HepG2 (cell line): ENCODE measurements at regions not wholly inside any gene's neighbourhood (a gene's known extent, or its start where the extent isn't known, plus 50 kb on each side); places are given as distances from the start of the nearest gene placed in this dataset.

Source experiments
- ATAC-seq: fragments of 200-7000 bp; cut with Tn5 transposase; 3 replicates; pipeline ENCODE4 v1.9.1; 2020; ENCODE audit warnings: mild to moderate bottlenecking, moderate library complexity
- BruUV-seq: library from RNA; stranded (reverse); fragments of 400-500 nt; replicated peaks from 2 replicates; lab custom pipeline; 2021; lab: Mats Ljungman, UMichigan
- CTCF ChIA-PET: fragments of 300-600 bp; formaldehyde crosslinking; extraction: SDS; loops from one replicate; lab custom pipeline; 2021; ENCODE audit warnings: low total read pairs, inconsistent platforms, low intra/inter-chr PET ratio; lab: Yijun Ruan, JAX
- POLR2A ChIA-PET: fragments of 350-600 bp; sonication (Branson Sonifier 250); formaldehyde crosslinking; loops from one replicate; lab custom pipeline; 2020; ENCODE audit warnings: antibody characterized with exemption, inconsistent platforms; lab: Yijun Ruan, JAX
- DNase-seq: peaks from one replicate; pipeline ENCODE4 v3.0.0-alpha.2; 2015; ENCODE audit warnings: low spot score
- FAIRE-seq: peaks from 3 replicates; lab custom pipeline; 2011; peaks lifted over from hg19 to GRCh38; lab: Jason Lieb, UNC
- H2AFZ ChIP-seq: one replicate; pipeline ENCODE4 v1.6.1; 2011; ENCODE audit warnings: low read length, inconsistent platforms
- H3K27ac ChIP-seq: fragments of 300-600 bp; 3 replicates; pipeline ENCODE4 v1.8.0; 2011; ENCODE audit warnings: mixed run types, mild to moderate bottlenecking, mixed read lengths, low read length, inconsistent platforms; ENCODE audit not compliant: insufficient read depth; ENCODE audit errors: extremely low read length
- H3K27me3 ChIP-seq, 2 experiments: fragments of 200-600 bp in 1 of 2; 2 replicates in 1 of 2; 3 replicates in 1 of 2; pipeline versions ENCODE4 v1.6.0 to v1.8.0; 2011; ENCODE audit warnings: low read length in 2 of 2, mild to moderate bottlenecking in 2 of 2, moderate library complexity in 2 of 2, inconsistent platforms in 1 of 2; ENCODE audit not compliant: insufficient read depth in 2 of 2, control insufficient read depth in 1 of 2
- H3K36me3 ChIP-seq, 2 experiments: fragments of 200-600 bp in 1 of 2; replicated peaks in 1 of 2; 2 replicates in 1 of 2; 3 replicates in 1 of 2; pipeline versions ENCODE4 v1.5.1 to v1.8.0; 2011; ENCODE audit warnings: low read length in 2 of 2, inconsistent platforms in 1 of 2; ENCODE audit not compliant: insufficient read depth in 2 of 2, control insufficient read depth in 1 of 2
- H3K4me1 ChIP-seq: 2 replicates; pipeline ENCODE4 v1.5.1; 2012; ENCODE audit warnings: low read length, inconsistent platforms; ENCODE audit not compliant: insufficient read depth
- H3K4me2 ChIP-seq: 2 replicates; pipeline ENCODE4 v1.6.0; 2011; ENCODE audit warnings: low read depth, low read length, inconsistent platforms
- H3K4me3 ChIP-seq, 3 experiments: fragments of 200-600 bp in 1 of 3; sonication (generic), shearing (Covaris generic) in 1 of 3; replicated peaks in 1 of 3; 2 replicates each; pipeline ENCODE4 v1.5.1; 2011 to 2016; ENCODE audit warnings: low read length in 3 of 3, inconsistent platforms in 2 of 3, low read depth in 2 of 3, mild to moderate bottlenecking in 2 of 3, control low read depth in 1 of 3, mixed read lengths in 1 of 3; ENCODE audit not compliant: insufficient read depth in 1 of 3
- H3K79me2 ChIP-seq: one replicate; pipeline ENCODE4 v1.6.1; 2011; ENCODE audit warnings: low read length, inconsistent platforms; ENCODE audit not compliant: insufficient read depth
- H3K9ac ChIP-seq: 2 replicates; pipeline ENCODE4 v1.6.0; 2011; ENCODE audit warnings: mild to moderate bottlenecking, low read depth, low read length, inconsistent platforms; ENCODE audit not compliant: insufficient read depth
- H3K9me3 ChIP-seq: 2 replicates; pipeline ENCODE4 v1.5.1; 2012; ENCODE audit warnings: mild to moderate bottlenecking, low read length
- H4K20me1 ChIP-seq: 2 replicates; pipeline ENCODE4 v1.6.0; 2011; ENCODE audit warnings: inconsistent platforms, mild to moderate bottlenecking, low read length, moderate library complexity; ENCODE audit not compliant: insufficient read depth
- ARHGAP35 ChIP-seq: sonication (generic); formaldehyde crosslinking; IDR thresholded peaks from 2 replicates; pipeline ENCODE4 v1.9.0; 2022; ENCODE audit warnings: mild to moderate bottlenecking, inconsistent platforms, moderate library complexity, missing genetic modification reagents, borderline replicate concordance
- ATF1 ChIP-seq: IDR thresholded peaks from 2 replicates; pipeline ENCODE4 v1.6.1; 2016; ENCODE audit warnings: mild to moderate bottlenecking, control low read depth
- ATF7 ChIP-seq, 2 experiments: fragments of 450-650 bp in 1 of 2; sonication (generic) in 1 of 2; formaldehyde crosslinking in 1 of 2; IDR thresholded peaks; 2 replicates each; pipeline versions ENCODE4 v1.4.0 to v1.6.1; 2016 to 2020; ENCODE audit warnings: antibody characterized with exemption in 1 of 2, mild to moderate bottlenecking in 1 of 2, missing genetic modification reagents in 1 of 2
- BCL6 ChIP-seq: IDR thresholded peaks from 2 replicates; pipeline ENCODE4 v1.6.1; 2016; ENCODE audit warnings: missing genetic modification reagents, missing compliant biosample characterization
- CEBPB ChIP-seq: IDR thresholded peaks from 2 replicates; pipeline ENCODE4 v1.6.1; 2011; ENCODE audit warnings: low read depth, low read length, improper control_type of control experiment, borderline replicate concordance
- CREB1 ChIP-seq, 2 experiments: fragments of 450-650 bp in 1 of 2; IDR thresholded peaks; 2 replicates each; pipeline ENCODE4 v1.6.1; 2016 to 2017; ENCODE audit warnings: control low read depth in 1 of 2, mild to moderate bottlenecking in 1 of 2, missing compliant biosample characterization in 1 of 2, missing genetic modification characterization in 1 of 2
- EZH2 ChIP-seq: conservative IDR thresholded peaks from 2 replicates; pipeline ENCODE4 v1.6.1; 2012; ENCODE audit warnings: mild to moderate bottlenecking, low read depth, low read length, moderate library complexity
- JUNB ChIP-seq: sonication (generic); formaldehyde crosslinking; IDR thresholded peaks from 2 replicates; pipeline ENCODE4 v1.8.0; 2022; ENCODE audit warnings: missing genetic modification reagents, mild to moderate bottlenecking, borderline replicate concordance
- PAX8 ChIP-seq: sonication (generic); formaldehyde crosslinking; IDR thresholded peaks from 2 replicates; pipeline ENCODE4 v1.8.0; 2022; ENCODE audit warnings: mild to moderate bottlenecking, missing genetic modification reagents, borderline replicate concordance
- SCMH1 ChIP-seq: sonication (generic); formaldehyde crosslinking; IDR thresholded peaks from 2 replicates; pipeline ENCODE4 v1.9.0; 2021; ENCODE audit warnings: missing genetic modification reagents, mild to moderate bottlenecking, borderline replicate concordance
- SKI ChIP-seq: fragments of 450-650 bp; IDR thresholded peaks from one replicate; pipeline ENCODE4 v1.6.1; 2018; ENCODE audit warnings: mild to moderate bottlenecking; ENCODE audit not compliant: partially characterized antibody
- ZBTB7A ChIP-seq: sonication (generic); formaldehyde crosslinking; IDR thresholded peaks from 2 replicates; pipeline ENCODE4 v1.8.0; 2022; ENCODE audit warnings: mild to moderate bottlenecking, missing genetic modification reagents
- ZFP41 ChIP-seq: sonication (generic); formaldehyde crosslinking; IDR thresholded peaks from 2 replicates; pipeline ENCODE4 v1.4.0; 2020; ENCODE audit warnings: mild to moderate bottlenecking, missing genetic modification reagents, borderline replicate concordance
- ZNF468 ChIP-seq: sonication (generic); formaldehyde crosslinking; IDR thresholded peaks from 2 replicates; pipeline ENCODE4 v1.8.0; 2022; ENCODE audit warnings: mild to moderate bottlenecking, moderate library complexity, missing genetic modification reagents
- ZNF629 ChIP-seq: sonication (generic); formaldehyde crosslinking; conservative IDR thresholded peaks from 2 replicates; pipeline ENCODE4 v1.5.0; 2020; ENCODE audit warnings: missing genetic modification reagents
- WGBS: methylation state at CpG from one replicate; pipeline ENCODE4 v1.1.6; 2017; ENCODE audit warnings: low lambda C conversion rate; 5-methylcytosine and 5-hydroxymethylcytosine counted together
- in situ Hi-C: cut with HindIII; loops from 2 replicates; pipeline ENCODE4 v1.10.0; 2017; ENCODE audit warnings: low pct_unique_long_range_greater_than_20kb; ENCODE audit not compliant: extremely low pct_ligation_motif_present
- intact Hi-C: fragments of 100-400 bp; cut with micrococcal nuclease; formaldehyde crosslinking; loops from one replicate; pipeline ENCODE4 v1.10.0; 2022; ENCODE audit not compliant: unreplicated experiment
- TF ChIP-seq, protein P1 (sequence below): IDR thresholded peaks from 2 replicates; pipeline ENCODE4 v1.6.1; 2016
- TF ChIP-seq, protein P2 (sequence below): sonication (generic); formaldehyde crosslinking; IDR thresholded peaks from 2 replicates; pipeline ENCODE4 v1.8.1; 2023; ENCODE audit warnings: mild to moderate bottlenecking, missing genetic modification reagents

DNA sequence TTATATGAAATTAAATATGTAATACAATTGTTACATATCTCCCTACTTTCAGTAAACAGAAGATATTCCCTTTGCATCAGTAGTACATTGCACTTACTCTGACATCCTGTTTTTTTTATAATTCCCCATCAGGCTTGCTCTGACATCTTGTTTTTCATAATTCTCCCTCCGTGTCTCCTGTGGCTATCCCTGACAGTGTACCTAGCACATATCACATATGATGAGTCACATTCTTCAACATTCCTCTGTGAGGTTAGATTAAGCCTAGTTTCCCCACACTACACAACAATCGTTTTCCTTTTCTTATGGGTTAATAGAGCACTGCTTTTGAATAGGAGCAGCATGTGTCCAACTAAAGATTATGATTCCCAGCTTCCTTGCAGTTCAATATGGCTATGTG is 250.6 kb upstream of the NPVF start:
- in situ Hi-C loops (no loop called here), intact Hi-C loops (no loop called here)
- DNase-seq (no peak), FAIRE-seq (no peak), ATAC-seq (no peak)
- H3K4me2 ChIP-seq, result no peak overlapping the region
- ChIA-PET POLR2A (no interaction called here), CTCF (no interaction called here)
- TF ChIP-seq ZNF468 (CRISPR knock-in tag), result no peak
- no peak for TF ChIP-seq ZFP41 (CRISPR knock-in tag)
- no peak for TF ChIP-seq BCL6 (CRISPR knock-in tag)
- TF ChIP-seq EZH2, result no peak
- no peak for TF ChIP-seq ZNF629
- TF ChIP-seq, protein P1, sequence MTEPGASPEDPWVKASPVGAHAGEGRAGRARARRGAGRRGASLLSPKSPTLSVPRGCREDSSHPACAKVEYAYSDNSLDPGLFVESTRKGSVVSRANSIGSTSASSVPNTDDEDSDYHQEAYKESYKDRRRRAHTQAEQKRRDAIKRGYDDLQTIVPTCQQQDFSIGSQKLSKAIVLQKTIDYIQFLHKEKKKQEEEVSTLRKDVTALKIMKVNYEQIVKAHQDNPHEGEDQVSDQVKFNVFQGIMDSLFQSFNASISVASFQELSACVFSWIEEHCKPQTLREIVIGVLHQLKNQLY (CRISPR knock-in tag), result no peak
- no peak for TF ChIP-seq ZBTB7A (CRISPR knock-in tag)
- TF ChIP-seq SKI, result no peak
- no peak for TF ChIP-seq SCMH1 (CRISPR knock-in tag)
- no peak for TF ChIP-seq CREB1 (IDR thresholded peaks at IDR 0.05)
- no peak for TF ChIP-seq CREB1 (CRISPR knock-in tag; IDR thresholded peaks at IDR 0.05)
- H3K36me3 ChIP-seq, result no peaks in the 10 kb centered on the region
- peaks cover 0 to 5% of the 10 kb centered on the region in 2 experiments; a peak in 1 of 5 replicates for H3K27me3 ChIP-seq
- WGBS, result 2% methylated on average over 2 of the region's 2 CpGs
- H3K79me2 ChIP-seq, result no peaks in the 10 kb centered on the region
- no TSS peak for BruUV-seq
- H2AFZ ChIP-seq, result no peak overlapping the region
- no peak overlapping the region for H3K9ac ChIP-seq
- no peaks in the 10 kb centered on the region for H3K9me3 ChIP-seq
- H3K4me1 ChIP-seq, result no peaks in the 10 kb centered on the region
- no peaks in the 10 kb centered on the region for H4K20me1 ChIP-seq
- H3K27ac ChIP-seq, result no peak overlapping the region
- H3K4me3 ChIP-seq, result no peak overlapping the region

GRCh38 chr7:25481891-25482290 is 253.6 kb upstream of the NPVF start:
- ChIA-PET CTCF (no interaction called here), POLR2A (no interaction called here)
- BruUV-seq, result no TSS peak
- no peak overlapping the region for H3K4me2 ChIP-seq
- intact Hi-C loops, result no loop called here
- H3K27ac ChIP-seq, result no peak overlapping the region
- in situ Hi-C loops, result no loop called here
- H3K9me3 ChIP-seq, result no peaks in the 10 kb centered on the region
- H3K27me3 ChIP-seq, result peaks cover 0 to 5% of the 10 kb centered on the region in 2 experiments; a peak in 1 of 5 replicates
- H3K4me3 ChIP-seq, result no peak overlapping the region
- no peaks in the 10 kb centered on the region for H3K79me2 ChIP-seq
- H3K36me3 ChIP-seq, result no peaks in the 10 kb centered on the region
- DNase-seq, result no peak
- ATAC-seq, result no peak
- no peaks in the 10 kb centered on the region for H4K20me1 ChIP-seq
- no peaks in the 10 kb centered on the region for H3K4me1 ChIP-seq
- H3K9ac ChIP-seq, result no peak overlapping the region
- no peak for FAIRE-seq
- no peak overlapping the region for H2AFZ ChIP-seq
- TF ChIP-seq CEBPB, result peak; percentile 66; the same call in 1 of the 2 replicates
- TF ChIP-seq ATF7 (IDR thresholded peaks at IDR 0.05), result peak; percentile 39; the same call in 1 of the 2 replicates
- TF ChIP-seq ATF7 (CRISPR knock-in tag; IDR thresholded peaks at IDR 0.05), result no peak
- TF ChIP-seq ATF1 (CRISPR knock-in tag), result no peak
- TF ChIP-seq, protein P2, sequence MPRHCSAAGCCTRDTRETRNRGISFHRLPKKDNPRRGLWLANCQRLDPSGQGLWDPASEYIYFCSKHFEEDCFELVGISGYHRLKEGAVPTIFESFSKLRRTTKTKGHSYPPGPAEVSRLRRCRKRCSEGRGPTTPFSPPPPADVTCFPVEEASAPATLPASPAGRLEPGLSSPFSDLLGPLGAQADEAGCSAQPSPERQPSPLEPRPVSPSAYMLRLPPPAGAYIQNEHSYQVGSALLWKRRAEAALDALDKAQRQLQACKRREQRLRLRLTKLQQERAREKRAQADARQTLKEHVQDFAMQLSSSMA (CRISPR knock-in tag), result no peak
- no peak for TF ChIP-seq ARHGAP35 (CRISPR knock-in tag)
- no peak for TF ChIP-seq JUNB (CRISPR knock-in tag)
- TF ChIP-seq PAX8, result no peak
- TF ChIP-seq, all 625 proteins: peak for 2
